ENCODE measurements at regions not wholly inside any gene's neighbourhood (a gene's known extent, or its start where the extent isn't known, plus 50 kb on each side); places are given as distances from the start of the nearest gene placed in this dataset.

DNA sequence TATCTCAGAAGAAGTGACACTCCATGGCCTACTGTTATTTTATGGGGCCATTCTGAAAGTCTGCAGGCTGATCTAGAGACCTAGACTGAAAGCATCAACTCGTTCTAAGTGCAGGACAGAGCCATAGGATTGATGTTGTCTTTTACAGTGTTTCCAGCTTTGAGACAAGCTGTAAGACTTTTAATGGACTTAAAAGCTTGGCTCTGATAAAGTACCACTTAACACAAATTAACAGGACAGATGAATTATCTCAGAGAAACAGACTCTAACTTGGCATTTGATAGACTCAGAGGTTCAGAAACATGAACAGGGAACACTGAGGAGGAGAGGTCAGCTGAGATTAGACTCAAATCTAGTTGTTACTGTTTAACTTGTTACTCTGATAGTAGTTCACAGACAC is 203.2 kb downstream of the TLR4 start:
- H3K4me3 Mint-ChIP-seq, result no peak overlapping the region

DNA sequence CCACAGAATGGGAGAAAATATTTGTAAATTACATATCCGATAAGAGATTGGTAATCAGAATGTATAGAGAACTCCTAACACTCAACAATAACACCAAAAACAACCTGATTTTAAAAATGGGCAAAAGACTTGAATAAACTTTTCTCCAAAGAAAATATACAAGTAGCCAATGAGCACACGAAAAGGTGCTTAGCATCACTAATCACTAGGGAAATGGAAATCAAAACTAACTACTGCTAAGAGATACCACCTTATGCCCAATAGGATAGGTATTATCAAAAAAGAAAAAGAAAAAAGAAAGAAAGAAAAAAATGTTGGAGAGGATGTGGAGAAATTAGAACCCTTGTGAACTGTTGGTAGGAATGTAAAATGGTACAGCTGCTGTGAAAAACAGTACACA is 212.1 kb downstream of the TLR4 start:
- no peak overlapping the region for H3K4me3 Mint-ChIP-seq
- peaks cover 12% of the 10 kb centered on the region for H3K9me3 Mint-ChIP-seq
- no peaks in the 10 kb centered on the region for H3K4me1 Mint-ChIP-seq
- CTCF ChIA-PET, result no interaction called here
- no peak overlapping the region for H3K27ac Mint-ChIP-seq
- H3K27me3 Mint-ChIP-seq (ENCODE audit: low read depth), result no peaks in the 10 kb centered on the region; the same call in 1 of the 2 replicates
- POLR2A ChIA-PET, result no interaction called here
- DNase-seq (ENCODE audit: low spot score), result no peak
- no peak for ATAC-seq
- H3K36me3 Mint-ChIP-seq, result peaks cover 5% of the 10 kb centered on the region; the same call in 1 of the 2 replicates
- TF ChIP-seq NR1H2 (CRISPR knock-in tag; IDR thresholded peaks at IDR 0.05) (no peak), ZNF423 (CRISPR knock-in tag; IDR thresholded peaks at IDR 0.05) (no peak), GRHL2 (CRISPR knock-in tag; IDR thresholded peaks at IDR 0.05; ENCODE audit: insufficient replicate concordance, severe bottlenecking) (no peak), ZNF138 (CRISPR knock-in tag; conservative IDR thresholded peaks at IDR 0.05) (no peak), RORB (CRISPR knock-in tag; IDR thresholded peaks at IDR 0.05) (no peak), OVOL2 (CRISPR knock-in tag; IDR thresholded peaks at IDR 0.05; ENCODE audit: borderline replicate concordance) (no peak), ATF1 (CRISPR knock-in tag; IDR thresholded peaks at IDR 0.05) (no peak), ZNF317 (CRISPR knock-in tag; IDR thresholded peaks at IDR 0.05; ENCODE audit: borderline replicate concordance, low read depth) (no peak), GTF2I (CRISPR knock-in tag; conservative IDR thresholded peaks at IDR 0.05) (no peak), ZNF232 (CRISPR knock-in tag; IDR thresholded peaks at IDR 0.05) (no peak), CREM (CRISPR knock-in tag; IDR thresholded peaks at IDR 0.05) (no peak), NR2C2 (CRISPR knock-in tag; IDR thresholded peaks at IDR 0.05) (no peak), ELF4 (CRISPR knock-in tag; IDR thresholded peaks at IDR 0.05; ENCODE audit: low read depth) (no peak), NFATC4 (CRISPR knock-in tag; IDR thresholded peaks at IDR 0.05) (no peak)
- TF ChIP-seq, protein P1, sequence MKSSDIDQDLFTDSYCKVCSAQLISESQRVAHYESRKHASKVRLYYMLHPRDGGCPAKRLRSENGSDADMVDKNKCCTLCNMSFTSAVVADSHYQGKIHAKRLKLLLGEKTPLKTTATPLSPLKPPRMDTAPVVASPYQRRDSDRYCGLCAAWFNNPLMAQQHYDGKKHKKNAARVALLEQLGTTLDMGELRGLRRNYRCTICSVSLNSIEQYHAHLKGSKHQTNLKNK (CRISPR knock-in tag; IDR thresholded peaks at IDR 0.05), result no peak
- TF ChIP-seq, protein P2, sequence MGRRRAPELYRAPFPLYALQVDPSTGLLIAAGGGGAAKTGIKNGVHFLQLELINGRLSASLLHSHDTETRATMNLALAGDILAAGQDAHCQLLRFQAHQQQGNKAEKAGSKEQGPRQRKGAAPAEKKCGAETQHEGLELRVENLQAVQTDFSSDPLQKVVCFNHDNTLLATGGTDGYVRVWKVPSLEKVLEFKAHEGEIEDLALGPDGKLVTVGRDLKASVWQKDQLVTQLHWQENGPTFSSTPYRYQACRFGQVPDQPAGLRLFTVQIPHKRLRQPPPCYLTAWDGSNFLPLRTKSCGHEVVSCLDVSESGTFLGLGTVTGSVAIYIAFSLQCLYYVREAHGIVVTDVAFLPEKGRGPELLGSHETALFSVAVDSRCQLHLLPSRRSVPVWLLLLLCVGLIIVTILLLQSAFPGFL (CRISPR knock-in tag; IDR thresholded peaks at IDR 0.05; ENCODE audit: borderline replicate concordance), result no peak
- TF ChIP-seq, protein P3, sequence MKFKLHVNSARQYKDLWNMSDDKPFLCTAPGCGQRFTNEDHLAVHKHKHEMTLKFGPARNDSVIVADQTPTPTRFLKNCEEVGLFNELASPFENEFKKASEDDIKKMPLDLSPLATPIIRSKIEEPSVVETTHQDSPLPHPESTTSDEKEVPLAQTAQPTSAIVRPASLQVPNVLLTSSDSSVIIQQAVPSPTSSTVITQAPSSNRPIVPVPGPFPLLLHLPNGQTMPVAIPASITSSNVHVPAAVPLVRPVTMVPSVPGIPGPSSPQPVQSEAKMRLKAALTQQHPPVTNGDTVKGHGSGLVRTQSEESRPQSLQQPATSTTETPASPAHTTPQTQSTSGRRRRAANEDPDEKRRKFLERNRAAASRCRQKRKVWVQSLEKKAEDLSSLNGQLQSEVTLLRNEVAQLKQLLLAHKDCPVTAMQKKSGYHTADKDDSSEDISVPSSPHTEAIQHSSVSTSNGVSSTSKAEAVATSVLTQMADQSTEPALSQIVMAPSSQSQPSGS (CRISPR knock-in tag; IDR thresholded peaks at IDR 0.05; ENCODE audit: borderline replicate concordance, low read depth), result no peak

More for the DNA sequence above, 203.2 kb downstream of the TLR4 start:
- H3K4me1 Mint-ChIP-seq, result no peaks in the 10 kb centered on the region
- ChIA-PET POLR2A (no interaction called here), CTCF (interaction anchor here (0.5 kb wide), 1 partner anchor 835 kb away, joined by 3 read pairs; no protein-coding TSS in a partner anchor)
- H3K36me3 Mint-ChIP-seq, result peaks cover 15% of the 10 kb centered on the region
- no peak overlapping the region for H3K27ac Mint-ChIP-seq
- no peak for DNase-seq (ENCODE audit: low spot score)
- peaks cover 34% of the 10 kb centered on the region for H3K9me3 Mint-ChIP-seq
- ATAC-seq, result no peak
- no peak for TF ChIP-seq ZNF138 (CRISPR knock-in tag; conservative IDR thresholded peaks at IDR 0.05)
- no peak for TF ChIP-seq GTF2I (CRISPR knock-in tag; conservative IDR thresholded peaks at IDR 0.05)
- TF ChIP-seq, protein P4, sequence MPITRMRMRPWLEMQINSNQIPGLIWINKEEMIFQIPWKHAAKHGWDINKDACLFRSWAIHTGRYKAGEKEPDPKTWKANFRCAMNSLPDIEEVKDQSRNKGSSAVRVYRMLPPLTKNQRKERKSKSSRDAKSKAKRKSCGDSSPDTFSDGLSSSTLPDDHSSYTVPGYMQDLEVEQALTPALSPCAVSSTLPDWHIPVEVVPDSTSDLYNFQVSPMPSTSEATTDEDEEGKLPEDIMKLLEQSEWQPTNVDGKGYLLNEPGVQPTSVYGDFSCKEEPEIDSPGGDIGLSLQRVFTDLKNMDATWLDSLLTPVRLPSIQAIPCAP (CRISPR knock-in tag; IDR thresholded peaks at IDR 0.05), result no peak
- TF ChIP-seq, protein P1 (CRISPR knock-in tag; IDR thresholded peaks at IDR 0.05), result no peak
- TF ChIP-seq FOXK1 (CRISPR knock-in tag; IDR thresholded peaks at IDR 0.05), result no peak
- no peak for TF ChIP-seq ZNF423 (CRISPR knock-in tag; IDR thresholded peaks at IDR 0.05)
- TF ChIP-seq, protein P5, sequence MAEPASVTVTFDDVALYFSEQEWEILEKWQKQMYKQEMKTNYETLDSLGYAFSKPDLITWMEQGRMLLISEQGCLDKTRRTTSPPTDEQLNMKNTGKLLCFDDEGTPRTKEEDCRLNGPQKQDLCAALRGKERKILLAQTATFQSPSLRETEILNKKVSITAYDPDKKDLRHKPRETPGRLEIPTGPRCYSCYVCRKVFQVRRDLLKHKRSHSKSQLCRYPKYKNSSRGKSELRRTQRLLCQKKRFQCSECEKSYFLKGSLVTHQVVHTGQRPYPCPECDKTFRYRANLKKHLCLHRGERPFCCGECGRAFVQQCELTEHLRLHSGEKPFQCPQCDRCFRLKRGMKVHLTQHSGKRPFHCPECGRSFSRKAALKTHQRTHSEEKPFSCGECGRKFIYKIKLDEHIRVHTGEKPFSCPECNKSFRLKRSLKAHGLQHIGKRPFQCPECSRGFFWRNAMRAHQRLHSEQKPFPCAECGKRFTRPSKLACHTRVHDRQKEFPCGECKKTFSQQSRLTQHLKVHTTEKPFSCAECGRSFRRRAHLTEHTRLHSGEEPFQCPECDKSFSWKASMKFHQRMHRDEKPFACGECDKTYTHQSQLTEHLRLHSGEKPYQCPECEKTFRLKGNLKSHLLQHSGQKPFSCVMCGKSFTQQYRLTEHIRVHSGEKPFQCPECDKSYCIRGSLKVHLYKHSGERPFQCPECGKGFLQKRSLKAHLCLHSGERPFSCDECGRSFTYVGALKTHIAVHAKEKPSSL (CRISPR knock-in tag; conservative IDR thresholded peaks at IDR 0.05), result no peak
- TF ChIP-seq, protein P6, sequence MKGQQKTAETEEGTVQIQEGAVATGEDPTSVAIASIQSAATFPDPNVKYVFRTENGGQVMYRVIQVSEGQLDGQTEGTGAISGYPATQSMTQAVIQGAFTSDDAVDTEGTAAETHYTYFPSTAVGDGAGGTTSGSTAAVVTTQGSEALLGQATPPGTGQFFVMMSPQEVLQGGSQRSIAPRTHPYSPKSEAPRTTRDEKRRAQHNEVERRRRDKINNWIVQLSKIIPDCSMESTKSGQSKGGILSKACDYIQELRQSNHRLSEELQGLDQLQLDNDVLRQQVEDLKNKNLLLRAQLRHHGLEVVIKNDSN (CRISPR knock-in tag; IDR thresholded peaks at IDR 0.05), result no peak
- TF ChIP-seq, protein P7, sequence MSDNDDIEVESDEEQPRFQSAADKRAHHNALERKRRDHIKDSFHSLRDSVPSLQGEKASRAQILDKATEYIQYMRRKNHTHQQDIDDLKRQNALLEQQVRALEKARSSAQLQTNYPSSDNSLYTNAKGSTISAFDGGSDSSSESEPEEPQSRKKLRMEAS (CRISPR knock-in tag; IDR thresholded peaks at IDR 0.05), result no peak
- TF ChIP-seq ETV6 (CRISPR knock-in tag; IDR thresholded peaks at IDR 0.05), result no peak
- TF ChIP-seq ZNF396 (CRISPR knock-in tag; IDR thresholded peaks at IDR 0.05; ENCODE audit: borderline replicate concordance), result no peak
- TF ChIP-seq ZNF317 (CRISPR knock-in tag; IDR thresholded peaks at IDR 0.05; ENCODE audit: borderline replicate concordance, low read depth), result no peak
- TF ChIP-seq CREM (CRISPR knock-in tag; IDR thresholded peaks at IDR 0.05), result no peak
- no peak for TF ChIP-seq TCF7 (CRISPR knock-in tag; IDR thresholded peaks at IDR 0.05; ENCODE audit: low read depth)
- TF ChIP-seq, protein P8, sequence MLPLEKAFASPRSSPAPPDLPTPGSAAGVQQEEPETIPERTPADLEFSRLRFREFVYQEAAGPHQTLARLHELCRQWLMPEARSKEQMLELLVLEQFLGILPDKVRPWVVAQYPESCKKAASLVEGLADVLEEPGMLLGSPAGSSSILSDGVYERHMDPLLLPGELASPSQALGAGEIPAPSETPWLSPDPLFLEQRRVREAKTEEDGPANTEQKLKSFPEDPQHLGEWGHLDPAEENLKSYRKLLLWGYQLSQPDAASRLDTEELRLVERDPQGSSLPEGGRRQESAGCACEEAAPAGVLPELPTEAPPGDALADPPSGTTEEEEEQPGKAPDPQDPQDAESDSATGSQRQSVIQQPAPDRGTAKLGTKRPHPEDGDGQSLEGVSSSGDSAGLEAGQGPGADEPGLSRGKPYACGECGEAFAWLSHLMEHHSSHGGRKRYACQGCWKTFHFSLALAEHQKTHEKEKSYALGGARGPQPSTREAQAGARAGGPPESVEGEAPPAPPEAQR (CRISPR knock-in tag; IDR thresholded peaks at IDR 0.05), result no peak
- TF ChIP-seq PRRX2 (CRISPR knock-in tag; IDR thresholded peaks at IDR 0.05), result no peak
- H3K27me3 Mint-ChIP-seq (ENCODE audit: low read depth), result peaks cover 3% of the 10 kb centered on the region; the same call in 1 of the 2 replicates

All from WTC11 (cell line).